WI38 (cell line): ENCODE measurements at regions not wholly inside any gene's neighbourhood (a gene's known extent, or its start where the extent isn't known, plus 50 kb on each side); places are given as distances from the start of the nearest gene placed in this dataset.
"Not testable (repeated sequence)": the region's sequence is repeated elsewhere in the genome, so short reads cannot be mapped to it uniquely, and the experiment has no call there.

Source experiments
- H3K4me3 ChIP-seq: 2 replicates; pipeline ENCODE4 v1.5.1; 2011; ENCODE audit warnings: low read depth, mild to moderate bottlenecking, control low read depth, low read length
- TF ChIP-seq, protein P1 (sequence below): IDR thresholded peaks from 2 replicates; pipeline ENCODE4 v1.5.1; 2012; ENCODE audit warnings: low read depth, mild to moderate bottlenecking, control low read depth, low read length

DNA sequence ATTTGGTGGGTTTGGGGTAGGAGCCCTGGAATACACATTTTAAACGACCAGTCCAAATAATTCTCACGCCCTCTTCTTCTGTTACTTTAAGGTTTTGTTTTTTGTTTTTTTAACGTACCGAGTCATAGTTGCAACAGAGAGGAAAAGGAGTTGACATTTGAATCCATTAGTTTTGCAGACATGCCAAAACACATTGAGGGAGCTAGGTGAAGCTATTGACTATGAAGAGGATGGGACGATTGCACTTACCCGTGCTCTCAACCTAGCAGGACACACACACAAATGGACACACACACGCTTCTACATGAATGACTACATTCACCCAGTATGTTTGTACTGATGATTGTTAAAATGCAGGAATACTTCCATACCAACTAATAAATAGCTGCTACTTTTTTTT, 54.3 kb upstream of the CIT start:
- H3K4me3 ChIP-seq, result no peak overlapping the region
- TF ChIP-seq, protein P1, sequence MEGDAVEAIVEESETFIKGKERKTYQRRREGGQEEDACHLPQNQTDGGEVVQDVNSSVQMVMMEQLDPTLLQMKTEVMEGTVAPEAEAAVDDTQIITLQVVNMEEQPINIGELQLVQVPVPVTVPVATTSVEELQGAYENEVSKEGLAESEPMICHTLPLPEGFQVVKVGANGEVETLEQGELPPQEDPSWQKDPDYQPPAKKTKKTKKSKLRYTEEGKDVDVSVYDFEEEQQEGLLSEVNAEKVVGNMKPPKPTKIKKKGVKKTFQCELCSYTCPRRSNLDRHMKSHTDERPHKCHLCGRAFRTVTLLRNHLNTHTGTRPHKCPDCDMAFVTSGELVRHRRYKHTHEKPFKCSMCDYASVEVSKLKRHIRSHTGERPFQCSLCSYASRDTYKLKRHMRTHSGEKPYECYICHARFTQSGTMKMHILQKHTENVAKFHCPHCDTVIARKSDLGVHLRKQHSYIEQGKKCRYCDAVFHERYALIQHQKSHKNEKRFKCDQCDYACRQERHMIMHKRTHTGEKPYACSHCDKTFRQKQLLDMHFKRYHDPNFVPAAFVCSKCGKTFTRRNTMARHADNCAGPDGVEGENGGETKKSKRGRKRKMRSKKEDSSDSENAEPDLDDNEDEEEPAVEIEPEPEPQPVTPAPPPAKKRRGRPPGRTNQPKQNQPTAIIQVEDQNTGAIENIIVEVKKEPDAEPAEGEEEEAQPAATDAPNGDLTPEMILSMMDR, result no peak

GRCh38 chr12:119932921-119933320, 55.8 kb upstream of the CIT start:
- no peak overlapping the region for H3K4me3 ChIP-seq
- TF ChIP-seq, protein P1, result no peak

GRCh38 chr12:119934780-119935179, 54.3 kb upstream of the BICDL1 start:
- not testable (repeated sequence) for H3K4me3 ChIP-seq

- H3K4me3 ChIP-seq, result no peak overlapping the region
- TF ChIP-seq, protein P1, result no peak
Observed at GRCh38 chr12:119936705-119937311, 52.2 kb upstream of the BICDL1 start.

DNA sequence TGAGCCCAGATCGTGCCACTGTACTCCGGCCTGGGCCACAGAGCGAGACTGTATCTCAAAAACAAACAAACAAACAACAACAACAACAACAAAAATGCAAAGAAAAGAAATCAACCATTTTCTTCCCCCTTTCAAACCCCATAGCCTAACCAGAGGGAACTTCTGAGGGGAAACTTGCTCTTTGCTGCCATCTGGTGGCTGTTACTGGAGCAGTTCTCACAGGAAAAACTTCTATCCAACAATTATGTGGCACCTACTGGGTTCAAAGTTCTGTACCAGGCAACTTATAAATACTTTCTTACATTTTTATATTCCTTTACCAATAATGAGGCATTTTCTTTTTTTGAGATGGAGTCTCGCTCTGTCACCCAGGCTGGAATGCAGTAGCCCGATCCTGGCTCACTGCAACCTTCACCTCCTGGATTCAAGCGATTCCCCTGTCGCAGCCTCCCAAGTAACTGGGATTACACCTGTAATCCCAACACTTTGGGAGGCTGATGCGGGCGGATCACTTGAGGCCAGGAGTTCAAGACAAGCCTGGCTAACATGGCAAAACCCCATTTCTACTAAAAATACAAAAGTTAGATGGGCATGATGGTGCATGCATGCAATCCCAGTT, 50.9 kb upstream of the BICDL1 start:
- no peak overlapping the region for H3K4me3 ChIP-seq
- TF ChIP-seq, protein P1, result peak; percentile 76
